ENCODE measurements at regions not wholly inside any gene's neighbourhood (a gene's known extent, or its start where the extent isn't known, plus 50 kb on each side); places are given as distances from the start of the nearest gene placed in this dataset.

DNA sequence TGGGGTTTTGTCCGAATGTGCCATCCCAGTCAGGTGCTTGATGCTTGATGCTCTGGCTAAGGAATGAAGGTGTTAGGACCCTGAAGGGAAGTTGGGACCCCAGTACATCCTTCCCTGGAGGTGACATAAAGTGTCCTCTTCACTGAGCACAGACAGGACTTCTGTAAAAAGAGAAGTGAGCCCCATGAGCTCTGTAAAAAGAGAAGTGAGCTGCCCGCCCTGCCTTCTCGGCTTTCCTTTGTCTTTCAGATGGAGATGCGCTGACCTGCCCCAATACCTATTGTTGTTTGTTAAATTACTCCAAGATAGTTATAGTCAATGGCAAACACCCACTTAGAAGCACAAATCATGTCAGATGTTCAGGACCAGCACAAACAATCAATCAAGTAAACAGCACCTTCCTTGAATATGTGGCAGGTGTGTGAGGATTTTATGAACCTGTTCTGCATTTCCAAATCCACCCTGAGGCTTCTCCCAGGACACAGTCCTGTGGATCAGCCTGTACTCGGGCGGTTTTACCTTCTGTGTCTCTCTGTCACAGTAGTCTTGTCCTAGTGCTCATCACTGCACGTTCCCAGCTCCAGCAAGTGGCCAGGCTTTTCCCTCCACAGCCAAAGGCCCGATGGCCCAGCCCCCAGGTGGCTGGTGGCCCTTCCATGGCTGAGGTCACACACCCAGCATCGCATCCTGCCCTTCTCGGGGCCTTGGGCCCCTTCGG is 191.4 kb downstream of the MTRR start:
- TF ChIP-seq, protein P1, sequence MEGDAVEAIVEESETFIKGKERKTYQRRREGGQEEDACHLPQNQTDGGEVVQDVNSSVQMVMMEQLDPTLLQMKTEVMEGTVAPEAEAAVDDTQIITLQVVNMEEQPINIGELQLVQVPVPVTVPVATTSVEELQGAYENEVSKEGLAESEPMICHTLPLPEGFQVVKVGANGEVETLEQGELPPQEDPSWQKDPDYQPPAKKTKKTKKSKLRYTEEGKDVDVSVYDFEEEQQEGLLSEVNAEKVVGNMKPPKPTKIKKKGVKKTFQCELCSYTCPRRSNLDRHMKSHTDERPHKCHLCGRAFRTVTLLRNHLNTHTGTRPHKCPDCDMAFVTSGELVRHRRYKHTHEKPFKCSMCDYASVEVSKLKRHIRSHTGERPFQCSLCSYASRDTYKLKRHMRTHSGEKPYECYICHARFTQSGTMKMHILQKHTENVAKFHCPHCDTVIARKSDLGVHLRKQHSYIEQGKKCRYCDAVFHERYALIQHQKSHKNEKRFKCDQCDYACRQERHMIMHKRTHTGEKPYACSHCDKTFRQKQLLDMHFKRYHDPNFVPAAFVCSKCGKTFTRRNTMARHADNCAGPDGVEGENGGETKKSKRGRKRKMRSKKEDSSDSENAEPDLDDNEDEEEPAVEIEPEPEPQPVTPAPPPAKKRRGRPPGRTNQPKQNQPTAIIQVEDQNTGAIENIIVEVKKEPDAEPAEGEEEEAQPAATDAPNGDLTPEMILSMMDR (IDR thresholded peaks at IDR 0.05; ENCODE audit: poor library complexity, severe bottlenecking), result no peak
- no peak for TF ChIP-seq POLR2AphosphoS5 (IDR thresholded peaks at IDR 0.05)
- TF ChIP-seq TAF1 (IDR thresholded peaks at IDR 0.05; ENCODE audit: low read depth), result no peak

Measured in neural cell (in vitro differentiated cells).